Glutamatergic neuron (in vitro differentiated cells): ENCODE measurements at regions not wholly inside any gene's neighbourhood (a gene's known extent, or its start where the extent isn't known, plus 50 kb on each side); places are given as distances from the start of the nearest gene placed in this dataset.

ENCODE experiments used
- DNase-seq: peaks from one replicate; pipeline ENCODE4 v3.0.0; 2022
- H3K27ac Mint-ChIP-seq: one replicate; pipeline ENCODE4 v1.8.0; 2020; ENCODE audit warnings: mild to moderate bottlenecking, mixed read lengths, inconsistent platforms; ENCODE audit not compliant: unreplicated experiment
- H3K27me3 Mint-ChIP-seq: one replicate; pipeline ENCODE4 v1.8.0; 2020; ENCODE audit warnings: mild to moderate bottlenecking, moderate library complexity, mixed read lengths, inconsistent platforms; ENCODE audit not compliant: unreplicated experiment
- H3K36me3 Mint-ChIP-seq: one replicate; pipeline ENCODE4 v1.8.0; 2020; ENCODE audit warnings: mild to moderate bottlenecking, mixed read lengths, inconsistent platforms; ENCODE audit not compliant: unreplicated experiment
- H3K4me1 Mint-ChIP-seq: one replicate; pipeline ENCODE4 v1.8.0; 2020; ENCODE audit warnings: mild to moderate bottlenecking, low read depth, mixed read lengths, inconsistent platforms; ENCODE audit not compliant: unreplicated experiment
- H3K4me3 Mint-ChIP-seq: one replicate; pipeline ENCODE4 v1.8.0; 2020; ENCODE audit warnings: mild to moderate bottlenecking, mixed read lengths, inconsistent platforms; ENCODE audit not compliant: unreplicated experiment
- H3K9me3 Mint-ChIP-seq: one replicate; pipeline ENCODE4 v1.8.0; 2020; ENCODE audit warnings: mild to moderate bottlenecking, moderate library complexity, mixed read lengths, inconsistent platforms; ENCODE audit not compliant: unreplicated experiment
- CTCF ChIP-seq: fragments of 200-600 bp; sonication (generic); IDR thresholded peaks from one replicate; pipeline ENCODE4 v1.5.0; 2021; ENCODE audit not compliant: partially characterized antibody, unreplicated experiment

- TF ChIP-seq CTCF, result no peak
- Mint-ChIP-seq H3K9me3 (peaks cover 1% of the 10 kb centered on the region), H3K27me3 (no peaks in the 10 kb centered on the region), H3K27ac (no peak overlapping the region), H3K4me3 (no peak overlapping the region), H3K36me3 (peaks cover 10% of the 10 kb centered on the region), H3K4me1 (no peaks in the 10 kb centered on the region)
- DNase-seq, result no peak
Measured at GRCh38 chr7:112882511-112882910, 92.3 kb upstream of the TMEM168 start.

- H3K27ac Mint-ChIP-seq, result no peak overlapping the region
- peaks cover 10% of the 10 kb centered on the region for H3K36me3 Mint-ChIP-seq
- no peaks in the 10 kb centered on the region for H3K27me3 Mint-ChIP-seq
- no peak for TF ChIP-seq CTCF
- no peaks in the 10 kb centered on the region for H3K4me1 Mint-ChIP-seq
- H3K9me3 Mint-ChIP-seq, result peaks cover 1% of the 10 kb centered on the region
- no peak for DNase-seq
- H3K4me3 Mint-ChIP-seq, result no peak overlapping the region
Measured at GRCh38 chr7:112882022-112882421, 91.8 kb upstream of the TMEM168 start.

GRCh38 chr7:112880818-112881418, 90.7 kb upstream of the TMEM168 start:
- H3K36me3 Mint-ChIP-seq, result peaks cover 10% of the 10 kb centered on the region
- no peaks in the 10 kb centered on the region for H3K4me1 Mint-ChIP-seq
- H3K9me3 Mint-ChIP-seq, result peaks cover 2% of the 10 kb centered on the region
- TF ChIP-seq CTCF, result no peak
- H3K4me3 Mint-ChIP-seq, result no peak overlapping the region
- no peak overlapping the region for H3K27ac Mint-ChIP-seq
- no peak for DNase-seq
- no peaks in the 10 kb centered on the region for H3K27me3 Mint-ChIP-seq

GRCh38 chr7:112877691-112878460, 87.7 kb upstream of the TMEM168 start:
- Mint-ChIP-seq H3K4me3 (no peak overlapping the region), H3K27ac (no peak overlapping the region), H3K4me1 (no peaks in the 10 kb centered on the region), H3K36me3 (no peaks in the 10 kb centered on the region), H3K27me3 (no peaks in the 10 kb centered on the region), H3K9me3 (peaks cover 1% of the 10 kb centered on the region)
- no peak for DNase-seq
- no peak for TF ChIP-seq CTCF

- peaks cover 1% of the 10 kb centered on the region for H3K9me3 Mint-ChIP-seq
- H3K27ac Mint-ChIP-seq, result no peak overlapping the region
- H3K4me1 Mint-ChIP-seq, result no peaks in the 10 kb centered on the region
- no peak for TF ChIP-seq CTCF
- no peaks in the 10 kb centered on the region for H3K36me3 Mint-ChIP-seq
- H3K4me3 Mint-ChIP-seq, result no peak overlapping the region
- H3K27me3 Mint-ChIP-seq, result no peaks in the 10 kb centered on the region
- no peak for DNase-seq
Measured at GRCh38 chr7:112876877-112877276, 86.7 kb upstream of the TMEM168 start.
